Lung (tissue), 11 donors: ENCODE measurements at regions not wholly inside any gene's neighbourhood (a gene's known extent, or its start where the extent isn't known, plus 50 kb on each side); places are given as distances from the start of the nearest gene placed in this dataset.

Source experiments
- ATAC-seq: fragments of 200-7000 bp; cut with Tn5 transposase; one replicate; pipeline ENCODE4 v1.9.1; 2020; ENCODE audit warnings: moderate number of reproducible peaks; ENCODE audit not compliant: insufficient read depth, low FRiP score
- DNase-seq, 3 donors: peaks; one replicate each; pipeline ENCODE4 v3.0.0-alpha.2; 2013 to 2017
- H3K27ac ChIP-seq, 2 donors: one replicate each; pipeline ENCODE4 v1.5.1; 2013; ENCODE audit warnings: mild to moderate bottlenecking in 2 of 2, moderate library complexity in 2 of 2, control low read depth in 1 of 2, inconsistent platforms in 1 of 2, low read depth in 1 of 2, low read length in 1 of 2
- H3K27me3 ChIP-seq, 3 donors: one replicate each; pipeline ENCODE4 v1.5.1; 2013; ENCODE audit warnings: low read length in 2 of 3; ENCODE audit not compliant: control insufficient read depth in 3 of 3, insufficient read depth in 3 of 3
- H3K36me3 ChIP-seq, 4 donors: one replicate each; pipeline ENCODE4 v1.5.1; 2013; ENCODE audit warnings: low read length in 4 of 4, mild to moderate bottlenecking in 1 of 4, moderate library complexity in 1 of 4; ENCODE audit not compliant: control insufficient read depth in 4 of 4, insufficient read depth in 4 of 4
- H3K4me1 ChIP-seq, 5 donors: one replicate each; pipeline ENCODE4 v1.5.1; 2013; ENCODE audit warnings: low read length in 5 of 5, mild to moderate bottlenecking in 2 of 5, moderate library complexity in 1 of 5; ENCODE audit not compliant: control insufficient read depth in 5 of 5, insufficient read depth in 5 of 5
- H3K4me3 ChIP-seq: one replicate; pipeline ENCODE4 v1.5.1; 2013; ENCODE audit warnings: mild to moderate bottlenecking, control low read depth, moderate library complexity
- H3K9ac ChIP-seq, 2 donors: one replicate each; pipeline ENCODE4 v1.5.1; 2013; ENCODE audit warnings: low read length in 2 of 2, control low read depth in 1 of 2; ENCODE audit not compliant: insufficient read depth in 1 of 2
- H3K9me3 ChIP-seq, 4 donors: one replicate each; pipeline ENCODE4 v1.5.1; 2013; ENCODE audit warnings: low read length in 3 of 4, mild to moderate bottlenecking in 1 of 4, moderate library complexity in 1 of 4; ENCODE audit not compliant: control insufficient read depth in 4 of 4, insufficient read depth in 3 of 4
- CTCF ChIP-seq: IDR thresholded peaks from 2 replicates; pipeline ENCODE4 v1.5.1; 2012; ENCODE audit warnings: mild to moderate bottlenecking; ENCODE audit errors: control extremely low read depth, extremely low read depth
- WGBS, 2 donors: extraction: QIAGEN DNeasy Blood & Tissue Kit; methylation state at CpG; one replicate each; pipeline ENCODE4 v1.1.7; 2013; 5-methylcytosine and 5-hydroxymethylcytosine counted together
- donor health status: control.
- donor health status: control.
- donor health status: Bipolar disorder and iron deficiency.
- donor health status: healthy.
- donor health status: DM: yes; HTN: yes; CAD: no.

- DNase-seq: no peak
- no peak for ATAC-seq
- H3K4me1 ChIP-seq: peaks cover 0 to 5% (median 0%) of the 10 kb centered on the region in 5 donors
- WGBS, 2 donors: 93 to 94% methylated on average over 10 of the region's 10 CpGs
- TF ChIP-seq CTCF: no peak
- peaks cover under 1 to 10% (median 4%) of the 10 kb centered on the region in 4 donors for H3K9me3 ChIP-seq
- no peak overlapping the region for H3K27ac ChIP-seq
- H3K9ac ChIP-seq: no peak overlapping the region
- H3K4me3 ChIP-seq: no peak overlapping the region
- no peaks in the 10 kb centered on the region for H3K36me3 ChIP-seq
- peaks cover 0 to 6% (median 0%) of the 10 kb centered on the region in 3 donors for H3K27me3 ChIP-seq
Measured at GRCh38 chr5:2549354-2549753, 202.1 kb downstream of the IRX2 start.

GRCh38 chr5:2546938-2547337 lies 204.5 kb downstream of the IRX2 start:
- peaks cover 0 to 11% (median 0%) of the 10 kb centered on the region in 4 donors for H3K9me3 ChIP-seq
- H3K9ac ChIP-seq: no peak overlapping the region
- TF ChIP-seq CTCF: no peak
- no peak overlapping the region for H3K27ac ChIP-seq
- no peaks in the 10 kb centered on the region for H3K36me3 ChIP-seq
- peaks cover 0 to 19% (median 2%) of the 10 kb centered on the region in 3 donors for H3K27me3 ChIP-seq
- 84 to 92% methylated on average over 14 of the region's 14 CpGs for WGBS, 2 donors
- peaks cover 0 to 5% (median 0%) of the 10 kb centered on the region in 5 donors for H3K4me1 ChIP-seq
- no peak for DNase-seq
- H3K4me3 ChIP-seq: no peak overlapping the region
- ATAC-seq: no peak

GRCh38 chr5:2544003-2544402 lies 207.5 kb downstream of the IRX2 start:
- no peak for ATAC-seq
- no peak for DNase-seq
- 77 to 86% methylated on average over 5 of the region's 5 CpGs for WGBS, 2 donors
- TF ChIP-seq CTCF: no peak
- Histone ChIP-seq H3K27me3 (peaks cover 0 to 26% (median 2%) of the 10 kb centered on the region in 3 donors), H3K36me3 (no peaks in the 10 kb centered on the region), H3K4me3 (no peak overlapping the region), H3K9ac (no peak overlapping the region), H3K27ac (no peak overlapping the region), H3K9me3 (peaks cover 0 to 15% (median 0%) of the 10 kb centered on the region in 4 donors), H3K4me1 (no peaks in the 10 kb centered on the region)

- H3K27me3 ChIP-seq: peaks cover 0 to 26% (median 2%) of the 10 kb centered on the region in 3 donors
- ATAC-seq (no peak), DNase-seq (no peak)
- H3K4me1 ChIP-seq: no peaks in the 10 kb centered on the region
- no peak overlapping the region for H3K27ac ChIP-seq
- no peak overlapping the region for H3K4me3 ChIP-seq
- no peaks in the 10 kb centered on the region for H3K36me3 ChIP-seq
- no peak overlapping the region for H3K9ac ChIP-seq
- peaks cover 0 to 13% (median 0%) of the 10 kb centered on the region in 4 donors for H3K9me3 ChIP-seq
- no peak for TF ChIP-seq CTCF
- WGBS, 2 donors: 65 to 79% methylated on average over 8 of the region's 8 CpGs
Measured at GRCh38 chr5:2542821-2543220, 208.7 kb downstream of the IRX2 start.
